GM21390 (cell line): ENCODE measurements at regions not wholly inside any gene's neighbourhood (a gene's known extent, or its start where the extent isn't known, plus 50 kb on each side); places are given as distances from the start of the nearest gene placed in this dataset.
"Not testable (repeated sequence)": the region's sequence is repeated elsewhere in the genome, so short reads cannot be mapped to it uniquely, and the experiment has no call there.

ENCODE experiments used
- ATAC-seq: cut with Tn5 transposase; IDR thresholded peaks from one replicate; pipeline ENCODE4 v1.9.1; 2021; ENCODE audit not compliant: unreplicated experiment

DNA sequence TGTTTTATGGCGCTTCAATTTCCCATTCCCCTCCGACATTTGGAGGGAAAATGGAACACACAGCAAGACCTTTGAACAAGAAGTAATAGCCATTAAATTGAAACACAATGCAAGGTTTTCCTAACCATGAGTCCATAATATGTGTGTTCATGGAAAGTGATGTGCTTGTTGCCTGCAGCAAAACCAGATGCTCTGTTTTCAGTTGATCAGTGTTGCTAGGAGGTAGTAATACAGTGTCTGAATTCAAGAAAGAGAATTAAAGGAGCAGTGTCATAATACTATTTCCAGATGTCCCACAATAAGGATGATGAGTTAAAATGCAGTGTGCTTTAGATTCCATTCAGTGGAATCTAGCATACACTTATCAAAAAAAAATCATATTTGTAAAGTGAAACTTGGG, 637.4 kb upstream of the API5 start:
- no peak for ATAC-seq

- no peak for ATAC-seq
These were observed 604.3 kb upstream of the API5 start for GRCh38 chr11:42707541-42707940.

- no peak for ATAC-seq
These were observed 602.6 kb upstream of the API5 start for GRCh38 chr11:42709216-42709615.

GRCh38 chr11:42713279-42713678, 598.5 kb upstream of the API5 start:
- no peak for ATAC-seq

GRCh38 chr11:42713753-42714152, 598.0 kb upstream of the API5 start:
- no peak for ATAC-seq

DNA sequence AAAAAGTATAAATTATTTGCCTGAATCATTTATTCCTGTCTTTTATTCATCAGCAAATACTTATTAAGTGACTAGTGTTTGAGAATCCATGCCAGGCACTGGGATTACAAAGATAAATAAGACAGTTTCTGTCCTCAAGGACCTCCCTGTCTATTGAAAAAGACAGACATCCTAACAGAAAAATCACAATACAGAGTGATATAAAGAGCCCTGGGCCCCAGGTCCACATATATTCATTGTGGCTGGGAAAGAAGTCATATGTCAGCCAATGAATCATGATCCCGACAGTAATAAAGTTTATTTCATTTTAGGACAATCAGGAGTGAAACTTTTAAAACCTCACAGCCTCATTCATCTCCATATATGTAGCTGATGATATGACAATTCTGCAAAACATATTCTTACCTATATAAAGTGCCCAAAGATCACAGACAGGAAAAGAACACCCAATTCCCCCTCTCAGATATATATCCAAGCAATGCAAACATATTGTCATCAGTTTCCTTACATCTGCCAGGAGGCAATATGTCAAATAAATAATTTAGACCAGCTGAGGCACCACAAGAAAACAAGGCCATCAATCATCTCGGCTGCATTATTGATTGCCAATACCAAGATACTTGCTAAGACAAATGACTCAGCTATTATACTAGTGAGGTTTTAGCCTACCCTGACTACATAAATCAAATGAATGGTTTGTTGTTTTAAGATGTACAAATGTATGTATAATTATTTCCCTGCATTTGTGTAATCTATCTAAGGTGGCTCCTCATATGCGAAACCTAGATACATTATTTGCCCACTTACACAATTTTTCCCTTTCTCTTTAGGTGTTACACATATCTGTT, 590.9 kb upstream of the API5 start:
- no peak for ATAC-seq

DNA sequence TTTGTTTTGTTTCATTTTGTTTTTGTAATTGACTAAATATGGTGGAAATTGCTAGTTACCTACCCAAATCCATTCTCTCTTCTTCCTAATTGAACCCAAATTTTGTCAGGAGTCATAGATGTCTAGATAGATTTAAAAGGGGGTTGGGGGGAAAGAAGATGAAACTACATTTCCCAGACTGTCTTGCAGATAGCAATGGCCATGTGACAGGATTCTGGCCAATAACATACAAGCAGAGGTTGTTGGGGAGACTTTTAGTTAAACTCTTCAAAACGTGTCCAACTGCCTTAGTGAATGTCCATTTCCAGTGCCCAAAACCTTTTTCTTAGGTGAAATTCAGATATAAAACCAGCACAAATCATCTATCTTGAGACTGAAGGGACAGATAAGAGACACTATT, 583.9 kb upstream of the API5 start:
- no peak for ATAC-seq

- ATAC-seq = no peak
These were observed 549.4 kb upstream of the API5 start for GRCh38 chr11:42762348-42762747.

DNA sequence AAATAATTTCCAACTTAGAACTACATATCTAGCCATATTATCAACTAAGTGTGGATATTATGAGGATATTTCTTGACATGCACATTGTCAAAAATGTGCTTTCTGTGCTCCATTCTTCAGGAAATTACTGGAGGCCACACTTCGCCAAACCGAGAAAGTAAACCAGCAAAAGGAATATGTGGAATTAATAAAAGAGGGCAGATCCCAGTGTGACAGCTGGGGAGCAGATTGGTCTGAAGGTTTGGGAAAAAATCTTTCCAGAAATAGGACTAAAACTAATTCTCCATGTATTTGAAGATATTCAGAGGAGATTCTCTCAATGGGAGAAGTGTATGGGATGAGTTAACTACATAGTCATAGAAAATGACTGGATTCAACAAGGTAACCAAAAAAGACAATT, 546.9 kb upstream of the API5 start:
- ATAC-seq = no peak

DNA sequence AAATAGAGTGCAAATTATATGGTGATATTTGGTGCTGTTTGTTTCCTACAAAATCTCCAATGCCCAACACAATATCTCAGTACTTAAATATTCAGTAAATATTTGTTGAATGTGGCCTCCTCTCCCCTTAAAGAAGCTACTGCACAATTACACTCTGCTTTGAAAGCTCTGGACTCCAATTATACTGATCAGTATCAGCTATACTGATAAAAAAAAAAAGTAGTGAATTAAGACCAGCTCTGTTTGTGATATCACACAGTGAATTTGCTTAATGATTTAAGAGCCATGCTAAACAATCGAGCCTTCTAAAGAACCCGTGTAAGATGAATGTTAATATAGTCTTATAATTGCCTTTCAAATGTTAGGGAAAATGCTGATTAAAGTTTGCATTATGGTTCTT, 543.2 kb upstream of the API5 start:
- no peak for ATAC-seq

GRCh38 chr11:42770444-42771065, 541.2 kb upstream of the API5 start:
- ATAC-seq = peak; percentile 77

GRCh38 chr11:42772886-42773285, 538.9 kb upstream of the API5 start:
- no peak for ATAC-seq

DNA sequence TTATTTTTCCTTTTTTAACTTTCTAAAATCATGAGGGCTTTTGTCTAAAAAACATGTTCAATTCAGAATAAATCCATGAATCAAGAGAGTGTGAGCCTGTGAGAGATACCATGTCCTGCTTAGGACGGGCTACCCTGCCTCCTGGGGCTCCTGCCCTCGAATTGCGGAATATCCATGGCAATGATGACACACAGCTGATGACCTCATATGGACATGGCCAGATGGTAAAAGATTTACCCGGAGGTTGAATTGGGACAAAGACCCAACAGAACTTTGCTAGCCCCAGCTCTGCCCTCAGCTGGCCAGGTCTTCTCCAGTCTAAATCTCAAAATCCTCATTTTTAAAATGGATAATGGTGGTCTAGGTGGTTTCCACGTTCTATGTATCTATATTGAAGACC, 538.1 kb upstream of the API5 start:
- ATAC-seq = no peak

DNA sequence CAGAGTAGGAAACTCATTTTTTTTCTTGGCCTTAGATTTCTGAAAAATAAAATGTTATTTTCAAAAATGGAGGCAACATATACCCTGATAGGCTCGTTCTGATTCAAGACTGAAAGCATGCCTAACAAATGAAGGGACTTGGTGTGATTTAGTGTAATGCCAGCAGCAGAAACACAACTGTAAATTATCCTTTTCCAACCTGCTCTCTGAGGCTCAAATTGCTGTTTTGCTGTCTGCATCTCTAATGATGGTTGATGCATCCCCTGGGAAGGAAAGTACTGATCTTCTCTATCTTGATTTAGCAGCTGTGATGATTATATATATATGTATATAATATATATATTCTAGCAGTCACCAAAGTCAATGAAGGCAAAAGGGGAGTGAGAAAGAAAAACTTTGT, 537.2 kb upstream of the API5 start:
- ATAC-seq = no peak

DNA sequence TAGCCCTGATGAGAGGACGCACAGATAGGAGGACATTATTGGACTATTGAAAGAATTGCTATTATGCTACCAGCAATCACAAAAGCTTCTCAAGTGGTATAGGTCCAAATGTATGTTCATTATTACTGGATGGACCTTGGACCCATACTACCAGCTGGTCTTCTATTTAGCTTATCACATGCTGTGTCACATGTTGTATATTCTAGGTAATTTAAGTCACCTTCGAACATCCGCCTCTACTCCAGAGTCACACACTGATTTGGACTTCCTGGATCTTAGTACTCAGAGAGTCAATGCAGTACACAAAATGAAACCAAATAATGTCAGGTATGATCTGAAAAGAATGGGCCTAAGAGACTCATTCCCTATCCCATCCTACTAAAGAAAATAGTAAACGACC, 534.0 kb upstream of the API5 start:
- no peak for ATAC-seq

DNA sequence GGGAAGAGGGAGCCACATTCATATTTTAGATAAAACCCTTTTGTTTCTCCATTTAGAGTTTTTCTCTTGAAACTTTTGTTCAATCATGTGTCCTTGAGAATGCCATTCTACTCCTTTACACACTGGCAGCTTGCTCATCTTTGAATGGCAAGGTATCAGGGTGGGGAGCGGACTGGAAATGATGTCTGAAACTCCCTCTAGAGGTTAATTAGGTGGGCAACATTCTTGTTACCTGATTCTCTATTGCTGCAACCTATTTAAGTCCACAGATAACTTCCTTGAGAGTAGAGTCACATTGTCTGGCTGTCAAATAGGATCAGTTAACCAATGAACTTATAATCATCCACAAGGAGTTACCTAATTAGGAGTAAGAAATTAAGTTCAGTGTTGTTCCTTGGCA, 533.6 kb upstream of the API5 start:
- ATAC-seq = no peak

GRCh38 chr11:42779555-42779954, 532.2 kb upstream of the API5 start:
- ATAC-seq = no peak

DNA sequence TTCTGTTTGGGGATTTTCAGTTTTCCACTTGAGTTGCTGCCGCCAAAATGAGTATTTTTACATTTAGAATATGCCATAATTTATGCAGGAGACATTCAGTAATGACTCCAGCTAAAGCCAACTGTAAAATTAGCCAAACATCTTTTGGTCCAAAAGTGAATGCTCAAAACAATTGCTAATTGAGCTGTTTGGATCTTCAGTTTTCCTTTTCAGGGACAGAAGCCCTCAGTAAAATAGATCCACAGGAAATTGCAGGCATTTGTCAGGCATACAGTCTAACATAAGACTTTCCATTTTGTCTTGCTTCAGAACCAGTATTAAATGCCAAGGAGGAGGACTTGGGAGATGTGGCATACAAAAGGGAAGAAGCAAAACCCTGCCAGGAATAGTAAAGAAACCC, 524.8 kb upstream of the API5 start:
- ATAC-seq = no peak

DNA sequence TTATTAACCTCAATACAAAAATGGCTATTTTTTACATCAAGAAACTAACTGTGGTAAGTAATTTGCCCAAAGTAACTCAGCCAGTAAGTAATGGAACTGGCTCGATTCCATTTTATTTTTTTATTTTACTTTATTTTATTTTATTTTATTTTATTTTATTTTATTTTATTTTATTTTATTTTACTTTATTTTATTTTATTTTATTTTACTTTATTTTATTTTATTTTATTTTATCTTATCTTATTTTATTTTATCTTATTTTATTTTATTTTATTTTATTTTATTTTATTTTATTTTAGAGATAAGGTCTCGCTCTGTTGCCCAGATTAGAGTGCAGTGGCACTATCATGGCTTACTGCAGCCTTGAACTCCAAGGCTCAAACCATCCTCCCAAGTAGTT, 516.3 kb upstream of the API5 start:
- not testable (repeated sequence) for ATAC-seq

DNA sequence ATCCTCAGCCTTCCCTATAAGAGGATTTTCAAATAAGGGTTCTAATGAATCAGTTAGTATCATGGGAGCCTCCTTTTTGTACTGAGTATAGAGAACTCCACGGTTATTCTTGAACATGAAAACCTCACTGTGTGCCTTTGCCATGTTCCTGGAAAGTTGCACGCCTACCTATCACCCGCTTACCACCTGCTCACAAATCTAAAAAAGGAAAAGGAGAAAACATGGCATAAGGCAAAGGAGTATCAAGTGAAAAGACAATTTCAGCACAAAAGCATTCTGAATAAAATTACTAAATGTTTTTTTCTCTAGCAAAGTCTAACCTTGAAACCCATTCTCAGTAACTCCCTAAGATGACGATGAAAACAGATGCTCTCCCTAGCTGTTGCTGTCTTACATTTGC, 511.8 kb upstream of the API5 start:
- ATAC-seq = no peak

- no peak for ATAC-seq
These were observed 509.4 kb upstream of the API5 start for GRCh38 chr11:42802201-42802899.

GRCh38 chr11:42806191-42806590, 505.6 kb upstream of the API5 start:
- ATAC-seq = no peak
